ENCODE measurements at regions not wholly inside any gene's neighbourhood (a gene's known extent, or its start where the extent isn't known, plus 50 kb on each side); places are given as distances from the start of the nearest gene placed in this dataset.

DNA sequence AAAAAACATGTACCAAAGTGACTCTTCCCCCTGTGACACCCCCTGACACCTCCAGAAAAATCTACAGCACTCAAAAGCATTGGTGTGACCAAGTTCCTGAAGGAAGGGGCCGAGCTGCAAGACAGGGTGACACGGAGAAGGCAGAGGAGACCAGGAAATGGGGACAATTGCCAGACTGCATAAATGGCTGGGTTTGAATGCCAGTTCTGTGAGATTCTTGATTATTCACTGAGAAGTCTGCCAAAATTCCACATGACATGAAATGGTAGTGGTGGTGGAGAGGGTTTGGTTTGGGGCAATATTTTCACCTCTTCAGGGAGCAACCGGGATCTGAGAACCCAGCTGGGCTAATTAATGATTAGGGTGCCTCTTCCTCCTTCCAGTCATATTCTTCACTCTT lies 178.5 kb downstream of the ARL4C start:
- ChIA-PET CTCF (no interaction called here), POLR2A (ENCODE audit: low non-redundant PET) (no interaction called here)
- peaks cover 5% of the 10 kb centered on the region for H3K27me3 ChIP-seq (replicated peaks; ENCODE audit: insufficient read depth, low read depth, low read length, poor library complexity)
- intact Hi-C loops (cut with micrococcal nuclease; ENCODE audit: unreplicated experiment): no loop called here
- no peaks in the 10 kb centered on the region for H3K9me3 ChIP-seq (ENCODE audit: low read depth, low read length, poor library complexity, severe bottlenecking)
- no peaks in the 10 kb centered on the region for H3K36me3 ChIP-seq (ENCODE audit: insufficient read depth, low read length, poor library complexity, severe bottlenecking)
- BruUV-seq (replicated peaks): no TSS peak
- no peak overlapping the region for H3K27ac ChIP-seq (ENCODE audit: low read depth, low read length, poor library complexity, severe bottlenecking)
- H3K4me3 ChIP-seq (ENCODE audit: low read depth, low read length, poor library complexity, severe bottlenecking): no peak overlapping the region
- no peaks in the 10 kb centered on the region for H3K4me1 ChIP-seq (ENCODE audit: insufficient read depth, low read length, poor library complexity, severe bottlenecking)
- peak; percentile 11 for DNase-seq (ENCODE audit: low spot score)
- no peak for TF ChIP-seq EZH2 (IDR thresholded peaks at IDR 0.05; ENCODE audit: borderline replicate concordance, low read depth, low read length, poor library complexity, severe bottlenecking)
- TF ChIP-seq, protein P1, sequence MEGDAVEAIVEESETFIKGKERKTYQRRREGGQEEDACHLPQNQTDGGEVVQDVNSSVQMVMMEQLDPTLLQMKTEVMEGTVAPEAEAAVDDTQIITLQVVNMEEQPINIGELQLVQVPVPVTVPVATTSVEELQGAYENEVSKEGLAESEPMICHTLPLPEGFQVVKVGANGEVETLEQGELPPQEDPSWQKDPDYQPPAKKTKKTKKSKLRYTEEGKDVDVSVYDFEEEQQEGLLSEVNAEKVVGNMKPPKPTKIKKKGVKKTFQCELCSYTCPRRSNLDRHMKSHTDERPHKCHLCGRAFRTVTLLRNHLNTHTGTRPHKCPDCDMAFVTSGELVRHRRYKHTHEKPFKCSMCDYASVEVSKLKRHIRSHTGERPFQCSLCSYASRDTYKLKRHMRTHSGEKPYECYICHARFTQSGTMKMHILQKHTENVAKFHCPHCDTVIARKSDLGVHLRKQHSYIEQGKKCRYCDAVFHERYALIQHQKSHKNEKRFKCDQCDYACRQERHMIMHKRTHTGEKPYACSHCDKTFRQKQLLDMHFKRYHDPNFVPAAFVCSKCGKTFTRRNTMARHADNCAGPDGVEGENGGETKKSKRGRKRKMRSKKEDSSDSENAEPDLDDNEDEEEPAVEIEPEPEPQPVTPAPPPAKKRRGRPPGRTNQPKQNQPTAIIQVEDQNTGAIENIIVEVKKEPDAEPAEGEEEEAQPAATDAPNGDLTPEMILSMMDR (conservative IDR thresholded peaks at IDR 0.05; ENCODE audit: low read depth, low read length): no peak

DNA sequence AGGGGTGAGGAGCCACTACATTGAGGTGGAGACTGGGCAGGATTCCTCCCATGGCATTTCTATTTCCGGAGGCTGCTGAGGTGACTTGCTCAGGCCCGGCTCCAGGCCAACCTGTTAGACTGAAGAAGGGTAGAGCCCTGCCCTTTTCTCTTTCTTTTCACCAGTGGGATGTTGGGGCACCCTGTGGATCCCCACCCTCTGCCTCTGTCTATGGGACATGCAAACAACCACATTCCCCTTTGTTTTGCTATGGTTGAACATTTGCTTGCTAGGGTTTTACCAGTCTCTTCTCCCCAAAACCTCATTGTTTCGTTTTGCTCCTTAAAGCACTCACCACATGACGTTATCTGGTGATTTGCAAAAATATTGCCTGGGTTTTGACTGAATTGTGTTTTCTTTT lies 183.3 kb downstream of the ARL4C start:
- ChIA-PET CTCF (no interaction called here), POLR2A (ENCODE audit: low non-redundant PET) (no interaction called here)
- H3K27me3 ChIP-seq (replicated peaks; ENCODE audit: insufficient read depth, low read depth, low read length, poor library complexity): no peaks in the 10 kb centered on the region
- TF ChIP-seq EZH2 (IDR thresholded peaks at IDR 0.05; ENCODE audit: borderline replicate concordance, low read depth, low read length, poor library complexity, severe bottlenecking): no peak
- TF ChIP-seq, protein P1 (conservative IDR thresholded peaks at IDR 0.05; ENCODE audit: low read depth, low read length): no peak
- H3K36me3 ChIP-seq (ENCODE audit: insufficient read depth, low read length, poor library complexity, severe bottlenecking): no peaks in the 10 kb centered on the region
- no peaks in the 10 kb centered on the region for H3K4me1 ChIP-seq (ENCODE audit: insufficient read depth, low read length, poor library complexity, severe bottlenecking)
- no peak overlapping the region for H3K4me3 ChIP-seq (ENCODE audit: low read depth, low read length, poor library complexity, severe bottlenecking)
- no peaks in the 10 kb centered on the region for H3K9me3 ChIP-seq (ENCODE audit: low read depth, low read length, poor library complexity, severe bottlenecking)
- DNase-seq (ENCODE audit: low spot score): no peak
- H3K27ac ChIP-seq (ENCODE audit: low read depth, low read length, poor library complexity, severe bottlenecking): no peak overlapping the region
- BruUV-seq (replicated peaks): no TSS peak
- intact Hi-C loops (cut with micrococcal nuclease; ENCODE audit: unreplicated experiment): no loop called here

DNA sequence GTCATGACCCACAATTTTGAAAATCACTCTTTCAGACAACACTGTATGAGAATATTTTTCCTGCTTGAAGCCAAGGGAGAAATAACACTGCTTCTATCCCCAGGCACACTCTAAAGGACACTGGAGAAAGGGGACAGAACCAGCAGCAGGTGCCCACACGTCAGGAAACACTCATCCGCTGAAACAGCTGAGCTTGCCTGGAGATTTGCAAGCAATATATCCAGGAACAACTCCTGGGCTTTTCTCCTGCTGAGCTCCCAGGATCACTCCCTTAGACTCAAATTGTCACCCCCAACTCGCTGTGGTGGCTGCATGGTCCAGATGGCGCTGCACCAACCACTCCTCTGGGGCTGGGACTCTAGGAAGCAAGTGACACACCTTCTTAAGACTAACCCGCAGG lies 186.7 kb downstream of the ARL4C start:
- DNase-seq (ENCODE audit: low spot score): no peak
- intact Hi-C loops (cut with micrococcal nuclease; ENCODE audit: unreplicated experiment): no loop called here
- H3K9me3 ChIP-seq (ENCODE audit: low read depth, low read length, poor library complexity, severe bottlenecking): no peaks in the 10 kb centered on the region
- POLR2A ChIA-PET (ENCODE audit: low non-redundant PET): no interaction called here
- no peaks in the 10 kb centered on the region for H3K36me3 ChIP-seq (ENCODE audit: insufficient read depth, low read length, poor library complexity, severe bottlenecking)
- no TSS peak for BruUV-seq (replicated peaks)
- TF ChIP-seq, protein P1 (conservative IDR thresholded peaks at IDR 0.05; ENCODE audit: low read depth, low read length): no peak
- no peak for TF ChIP-seq EZH2 (IDR thresholded peaks at IDR 0.05; ENCODE audit: borderline replicate concordance, low read depth, low read length, poor library complexity, severe bottlenecking)
- CTCF ChIA-PET: no interaction called here
- no peaks in the 10 kb centered on the region for H3K27me3 ChIP-seq (replicated peaks; ENCODE audit: insufficient read depth, low read depth, low read length, poor library complexity)
- no peaks in the 10 kb centered on the region for H3K4me1 ChIP-seq (ENCODE audit: insufficient read depth, low read length, poor library complexity, severe bottlenecking)
- H3K27ac ChIP-seq (ENCODE audit: low read depth, low read length, poor library complexity, severe bottlenecking): no peak overlapping the region
- H3K4me3 ChIP-seq (ENCODE audit: low read depth, low read length, poor library complexity, severe bottlenecking): no peak overlapping the region
